MM.1S (cell line): ENCODE measurements at regions not wholly inside any gene's neighbourhood (a gene's known extent, or its start where the extent isn't known, plus 50 kb on each side); places are given as distances from the start of the nearest gene placed in this dataset.

Experiments used
- EZH2 ChIP-seq: fragments of 300-600 bp; sonication (generic); optimal IDR thresholded peaks from 2 replicates; pipeline ENCODE3; 2017; ENCODE audit warnings: low read depth, mild to moderate bottlenecking, antibody characterized with exemption, low read length, mixed read lengths
- TF ChIP-seq, protein P1 (sequence below): fragments of 300-600 bp; sonication (generic); IDR thresholded peaks from 2 replicates; pipeline ENCODE4 v1.5.1; 2016; ENCODE audit warnings: antibody characterized with exemption, low read length, mixed read lengths

DNA sequence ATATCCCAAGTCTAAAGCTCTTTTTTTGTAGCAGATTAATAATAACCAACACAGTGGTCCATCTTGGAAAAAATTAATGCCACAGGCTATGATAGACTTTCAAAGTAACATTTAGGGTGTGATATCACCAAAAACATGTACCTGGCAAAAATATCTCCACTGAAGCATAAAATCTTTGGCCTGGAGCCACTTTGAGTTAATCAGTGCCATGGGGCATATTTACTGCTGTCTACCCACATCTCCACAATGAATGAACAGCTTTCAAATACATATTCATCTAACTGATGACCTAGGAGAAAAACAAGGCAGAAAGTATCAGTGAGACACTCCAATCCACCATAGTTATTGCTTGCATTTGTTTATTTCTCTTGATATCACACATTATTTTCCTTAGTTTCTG is 296.0 kb upstream of the MDFIC2 start:
- TF ChIP-seq EZH2 = no peak
- TF ChIP-seq, protein P1, sequence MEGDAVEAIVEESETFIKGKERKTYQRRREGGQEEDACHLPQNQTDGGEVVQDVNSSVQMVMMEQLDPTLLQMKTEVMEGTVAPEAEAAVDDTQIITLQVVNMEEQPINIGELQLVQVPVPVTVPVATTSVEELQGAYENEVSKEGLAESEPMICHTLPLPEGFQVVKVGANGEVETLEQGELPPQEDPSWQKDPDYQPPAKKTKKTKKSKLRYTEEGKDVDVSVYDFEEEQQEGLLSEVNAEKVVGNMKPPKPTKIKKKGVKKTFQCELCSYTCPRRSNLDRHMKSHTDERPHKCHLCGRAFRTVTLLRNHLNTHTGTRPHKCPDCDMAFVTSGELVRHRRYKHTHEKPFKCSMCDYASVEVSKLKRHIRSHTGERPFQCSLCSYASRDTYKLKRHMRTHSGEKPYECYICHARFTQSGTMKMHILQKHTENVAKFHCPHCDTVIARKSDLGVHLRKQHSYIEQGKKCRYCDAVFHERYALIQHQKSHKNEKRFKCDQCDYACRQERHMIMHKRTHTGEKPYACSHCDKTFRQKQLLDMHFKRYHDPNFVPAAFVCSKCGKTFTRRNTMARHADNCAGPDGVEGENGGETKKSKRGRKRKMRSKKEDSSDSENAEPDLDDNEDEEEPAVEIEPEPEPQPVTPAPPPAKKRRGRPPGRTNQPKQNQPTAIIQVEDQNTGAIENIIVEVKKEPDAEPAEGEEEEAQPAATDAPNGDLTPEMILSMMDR = no peak
